ENCODE measurements at regions not wholly inside any gene's neighbourhood (a gene's known extent, or its start where the extent isn't known, plus 50 kb on each side); places are given as distances from the start of the nearest gene placed in this dataset.

GRCh38 chr7:52486267-52486666 is 549.2 kb upstream of the POM121L12 start:
- intact Hi-C loops (cut with DNase I), result no loop called here
- Histone ChIP-seq H3K4me1 (no peaks in the 10 kb centered on the region), H3K4me3 (no peak overlapping the region), H3K9me3 (no peaks in the 10 kb centered on the region), H3K27me3 (no peaks in the 10 kb centered on the region), H3K36me3 (no peaks in the 10 kb centered on the region), H3K27ac (no peak overlapping the region)
- no peak for ATAC-seq
- DNase-seq, result no peak
- TF ChIP-seq CTCF (IDR thresholded peaks at IDR 0.05), result no peak

GRCh38 chr7:52482076-52482475 is 553.4 kb upstream of the POM121L12 start:
- intact Hi-C loops (cut with DNase I), result no loop called here
- no peak overlapping the region for H3K4me3 ChIP-seq
- no peaks in the 10 kb centered on the region for H3K4me1 ChIP-seq
- ATAC-seq, result no peak
- no peaks in the 10 kb centered on the region for H3K36me3 ChIP-seq
- no peak for DNase-seq
- no peaks in the 10 kb centered on the region for H3K27me3 ChIP-seq
- no peak for TF ChIP-seq CTCF (IDR thresholded peaks at IDR 0.05)
- no peak overlapping the region for H3K27ac ChIP-seq
- no peaks in the 10 kb centered on the region for H3K9me3 ChIP-seq

- no peak for ATAC-seq
- no peak for DNase-seq
- no peaks in the 10 kb centered on the region for H3K4me1 ChIP-seq
- H3K4me3 ChIP-seq, result no peak overlapping the region
- no peak for TF ChIP-seq CTCF (IDR thresholded peaks at IDR 0.05)
- H3K27ac ChIP-seq, result no peak overlapping the region
- H3K27me3 ChIP-seq, result no peaks in the 10 kb centered on the region
- intact Hi-C loops (cut with DNase I), result no loop called here
- no peaks in the 10 kb centered on the region for H3K9me3 ChIP-seq
- H3K36me3 ChIP-seq, result no peaks in the 10 kb centered on the region
Measured at GRCh38 chr7:52481571-52481970, 553.9 kb upstream of the POM121L12 start.

GRCh38 chr7:52479990-52480389 is 555.4 kb upstream of the POM121L12 start:
- Histone ChIP-seq H3K4me1 (no peaks in the 10 kb centered on the region), H3K36me3 (no peaks in the 10 kb centered on the region), H3K27me3 (no peaks in the 10 kb centered on the region), H3K9me3 (no peaks in the 10 kb centered on the region), H3K27ac (no peak overlapping the region), H3K4me3 (no peak overlapping the region)
- no peak for ATAC-seq
- TF ChIP-seq CTCF (IDR thresholded peaks at IDR 0.05), result no peak
- no peak for DNase-seq
- intact Hi-C loops (cut with DNase I), result no loop called here

GRCh38 chr7:52475001-52475582 is 560.3 kb upstream of the POM121L12 start:
- no peak for DNase-seq
- H3K27me3 ChIP-seq, result no peaks in the 10 kb centered on the region
- no peak for TF ChIP-seq CTCF (IDR thresholded peaks at IDR 0.05)
- intact Hi-C loops (cut with DNase I), result no loop called here
- H3K36me3 ChIP-seq, result no peaks in the 10 kb centered on the region
- no peaks in the 10 kb centered on the region for H3K4me1 ChIP-seq
- H3K4me3 ChIP-seq, result no peak overlapping the region
- H3K9me3 ChIP-seq, result no peaks in the 10 kb centered on the region
- no peak for ATAC-seq
- H3K27ac ChIP-seq, result no peak overlapping the region

GRCh38 chr7:52473756-52474155 is 561.7 kb upstream of the POM121L12 start:
- Histone ChIP-seq H3K27ac (no peak overlapping the region), H3K27me3 (no peaks in the 10 kb centered on the region), H3K9me3 (no peaks in the 10 kb centered on the region), H3K36me3 (no peaks in the 10 kb centered on the region), H3K4me1 (no peaks in the 10 kb centered on the region), H3K4me3 (no peak overlapping the region)
- intact Hi-C loops (cut with DNase I), result no loop called here
- TF ChIP-seq CTCF (IDR thresholded peaks at IDR 0.05), result no peak
- no peak for DNase-seq
- no peak for ATAC-seq
